Neural progenitor cell (in vitro differentiated cells): ENCODE measurements at regions not wholly inside any gene's neighbourhood (a gene's known extent, or its start where the extent isn't known, plus 50 kb on each side); places are given as distances from the start of the nearest gene placed in this dataset.

Experiments used
- DNase-seq: peaks from one replicate; pipeline ENCODE4 v3.0.0-alpha.2; 2016; ENCODE audit warnings: low spot score
- H2AFZ ChIP-seq: fragments of 200-600 bp; sonication (generic); replicated peaks from 2 replicates; pipeline ENCODE4 v1.6.1; 2016; ENCODE audit warnings: antibody characterized with exemption
- H3F3A ChIP-seq: fragments of 200-600 bp; sonication (generic); 2 replicates; pipeline ENCODE4 v1.6.1; 2016; ENCODE audit warnings: antibody characterized with exemption, low read depth
- H3K27ac ChIP-seq: fragments of 200-600 bp; sonication (generic); 2 replicates; pipeline ENCODE4 v1.5.1; 2016; ENCODE audit warnings: mild to moderate bottlenecking
- H3K27me3 ChIP-seq: fragments of 200-600 bp; sonication (generic); 2 replicates; pipeline ENCODE4 v1.6.1; 2016; ENCODE audit warnings: mild to moderate bottlenecking, moderate library complexity
- H3K36me3 ChIP-seq: fragments of 200-600 bp; sonication (generic); 2 replicates; pipeline ENCODE4 v1.5.1; 2016
- H3K4me1 ChIP-seq: fragments of 200-600 bp; sonication (generic); 2 replicates; pipeline ENCODE4 v1.6.1; 2016; ENCODE audit warnings: mixed run types
- H3K4me2 ChIP-seq: fragments of 200-600 bp; sonication (generic); 2 replicates; pipeline ENCODE4 v1.6.1; 2016
- H3K4me3 ChIP-seq: fragments of 200-600 bp; sonication (generic); 2 replicates; pipeline ENCODE4 v1.5.1; 2016
- H3K79me2 ChIP-seq: fragments of 200-600 bp; sonication (generic); 2 replicates; pipeline ENCODE4 v1.6.1; 2016; ENCODE audit warnings: low read depth
- H3K9ac ChIP-seq: fragments of 200-600 bp; sonication (generic); 2 replicates; pipeline ENCODE4 v1.6.1; 2016
- H3K9me3 ChIP-seq: fragments of 200-600 bp; sonication (generic); 2 replicates; pipeline ENCODE4 v1.5.1; 2016; ENCODE audit warnings: low read depth
- H4K20me1 ChIP-seq: fragments of 200-600 bp; sonication (generic); 2 replicates; pipeline ENCODE4 v1.6.1; 2016; ENCODE audit warnings: low read depth
- H3K27ac Mint-ChIP-seq: 3 replicates; pipeline ENCODE4 v1.8.0; 2021; ENCODE audit warnings: mixed read lengths
- H3K27me3 Mint-ChIP-seq: 2 replicates; pipeline ENCODE4 v1.8.0; 2022; ENCODE audit warnings: low read depth, mild to moderate bottlenecking, inconsistent platforms, moderate library complexity, mixed read lengths; ENCODE audit not compliant: insufficient read depth
- H3K36me3 Mint-ChIP-seq: 3 replicates; pipeline ENCODE4 v1.8.0; 2021; ENCODE audit warnings: mixed read lengths
- H3K4me1 Mint-ChIP-seq: 3 replicates; pipeline ENCODE4 v1.8.0; 2021; ENCODE audit warnings: mixed read lengths
- H3K4me3 Mint-ChIP-seq: 3 replicates; pipeline ENCODE4 v1.8.0; 2021; ENCODE audit warnings: mild to moderate bottlenecking, moderate library complexity, mixed read lengths
- H3K9me3 Mint-ChIP-seq: 3 replicates; pipeline ENCODE4 v1.8.0; 2020; ENCODE audit warnings: mixed read lengths
- CTCF ChIP-seq: fragments of 200-600 bp; sonication (generic); IDR thresholded peaks from 2 replicates; pipeline ENCODE4 v1.5.1; 2017; ENCODE audit warnings: antibody characterized with exemption, mild to moderate bottlenecking
- EZH2 ChIP-seq: fragments of 200-600 bp; sonication (generic); IDR thresholded peaks from 2 replicates; pipeline ENCODE4 v1.6.1; 2017; ENCODE audit warnings: antibody characterized with exemption, mild to moderate bottlenecking, moderate library complexity
- EZH2phosphoT487 ChIP-seq: fragments of 200-600 bp; sonication (generic); IDR thresholded peaks from 2 replicates; pipeline ENCODE4 v1.6.1; 2017; ENCODE audit warnings: antibody characterized with exemption

GRCh38 chr3:124615896-124616543, 114.2 kb upstream of the UMPS start:
- H3K4me3 ChIP-seq: no peak overlapping the region
- TF ChIP-seq EZH2phosphoT487 (no peak), EZH2 (no peak), CTCF (no peak)
- H3K9ac ChIP-seq: no peak overlapping the region
- no peak for DNase-seq
- H3K4me3 Mint-ChIP-seq: no peak overlapping the region
- peaks cover 5% of the 10 kb centered on the region for H3K4me1 Mint-ChIP-seq
- no peaks in the 10 kb centered on the region for H3K4me1 ChIP-seq
- H3K27me3 Mint-ChIP-seq: no peaks in the 10 kb centered on the region
- no peak overlapping the region for H3K27ac Mint-ChIP-seq
- H3K27me3 ChIP-seq: no peaks in the 10 kb centered on the region
- H3K27ac ChIP-seq: no peak overlapping the region
- H3K9me3 Mint-ChIP-seq: peaks cover 3% of the 10 kb centered on the region
- H2AFZ ChIP-seq: no peak overlapping the region
- no peak overlapping the region for H3K4me2 ChIP-seq
- H3K36me3 Mint-ChIP-seq: no peaks in the 10 kb centered on the region
- no peaks in the 10 kb centered on the region for H3K9me3 ChIP-seq
- no peaks in the 10 kb centered on the region for H3F3A ChIP-seq
- H3K79me2 ChIP-seq: no peaks in the 10 kb centered on the region
- H4K20me1 ChIP-seq: no peaks in the 10 kb centered on the region
- no peaks in the 10 kb centered on the region for H3K36me3 ChIP-seq

- H3K4me1 Mint-ChIP-seq: peaks cover 5% of the 10 kb centered on the region
- Histone ChIP-seq H3K36me3 (no peaks in the 10 kb centered on the region), H3K79me2 (no peaks in the 10 kb centered on the region), H3K4me3 (no peak overlapping the region), H2AFZ (no peak overlapping the region), H3K4me1 (no peaks in the 10 kb centered on the region), H4K20me1 (no peaks in the 10 kb centered on the region), H3K27ac (no peak overlapping the region), H3F3A (no peaks in the 10 kb centered on the region), H3K9me3 (no peaks in the 10 kb centered on the region), H3K4me2 (no peak overlapping the region), H3K9ac (no peak overlapping the region), H3K27me3 (no peaks in the 10 kb centered on the region)
- TF ChIP-seq EZH2: no peak
- no peak for TF ChIP-seq CTCF
- TF ChIP-seq EZH2phosphoT487: no peak
- no peak overlapping the region for H3K27ac Mint-ChIP-seq
- H3K4me3 Mint-ChIP-seq: no peak overlapping the region
- H3K36me3 Mint-ChIP-seq: no peaks in the 10 kb centered on the region
- H3K9me3 Mint-ChIP-seq: peaks cover 3% of the 10 kb centered on the region
- no peak for DNase-seq
- H3K27me3 Mint-ChIP-seq: no peaks in the 10 kb centered on the region
Measured at GRCh38 chr3:124617177-124617576, 113.1 kb upstream of the UMPS start.

GRCh38 chr3:124619887-124620599, 110.2 kb upstream of the UMPS start:
- H2AFZ ChIP-seq: no peak overlapping the region
- H3K4me1 Mint-ChIP-seq: peaks cover 5% of the 10 kb centered on the region
- no peak overlapping the region for H3K27ac Mint-ChIP-seq
- no peaks in the 10 kb centered on the region for H3K79me2 ChIP-seq
- peaks cover 3% of the 10 kb centered on the region for H3K9me3 Mint-ChIP-seq
- no peaks in the 10 kb centered on the region for H3K9me3 ChIP-seq
- H3K4me3 Mint-ChIP-seq: no peak overlapping the region
- no peak overlapping the region for H3K9ac ChIP-seq
- H3K27me3 Mint-ChIP-seq: peaks cover 4% of the 10 kb centered on the region
- H3K27ac ChIP-seq: no peak overlapping the region
- no peak overlapping the region for H3K4me3 ChIP-seq
- no peaks in the 10 kb centered on the region for H3K36me3 ChIP-seq
- no peak for DNase-seq
- H3K4me2 ChIP-seq: no peak overlapping the region
- H3F3A ChIP-seq: no peaks in the 10 kb centered on the region
- H4K20me1 ChIP-seq: no peaks in the 10 kb centered on the region
- no peaks in the 10 kb centered on the region for H3K36me3 Mint-ChIP-seq
- no peak for TF ChIP-seq EZH2
- no peak for TF ChIP-seq CTCF
- no peaks in the 10 kb centered on the region for H3K27me3 ChIP-seq
- H3K4me1 ChIP-seq: no peaks in the 10 kb centered on the region
